Sigmoid colon (tissue), 4 donors: ENCODE measurements at regions not wholly inside any gene's neighbourhood (a gene's known extent, or its start where the extent isn't known, plus 50 kb on each side); places are given as distances from the start of the nearest gene placed in this dataset.

Experiments
- CTCF ChIP-seq, 4 experiments: fragments of 450-650 bp in 3 of 4; fragments of 200-600 bp in 1 of 4; IDR thresholded peaks; one replicate each; pipeline ENCODE4 v1.5.1; 2016 to 2019; ENCODE audit warnings: antibody characterized with exemption in 4 of 4, mild to moderate bottlenecking in 3 of 4, moderate library complexity in 2 of 4
- POLR2A ChIP-seq, 2 donors: fragments of 450-650 bp; IDR thresholded peaks; one replicate each; pipeline ENCODE4 v1.6.1; 2016; ENCODE audit warnings: antibody characterized with exemption in 2 of 2, mild to moderate bottlenecking in 2 of 2, moderate library complexity in 2 of 2
- POLR2AphosphoS5 ChIP-seq, 4 donors: sonication (generic); formaldehyde crosslinking; IDR thresholded peaks; one replicate each; pipeline ENCODE4 v1.6.1; 2017; ENCODE audit warnings: antibody characterized with exemption in 4 of 4

- TF ChIP-seq POLR2AphosphoS5 (IDR thresholded peaks at IDR 0.05) = no peak
- TF ChIP-seq CTCF (IDR thresholded peaks at IDR 0.05) = no peak
- TF ChIP-seq POLR2A (IDR thresholded peaks at IDR 0.05) = no peak
These were observed 228.5 kb downstream of the ZIC5 start for GRCh38 chr13:99743094-99743493.
